Natural killer cell (primary cell): ENCODE measurements at regions not wholly inside any gene's neighbourhood (a gene's known extent, or its start where the extent isn't known, plus 50 kb on each side); places are given as distances from the start of the nearest gene placed in this dataset.
"Not testable (repeated sequence)": the region's sequence is repeated elsewhere in the genome, so short reads cannot be mapped to it uniquely, and the experiment has no call there.

Source experiments
- ATAC-seq, 3 donors: fragments of 150-1000 bp in 2 of 3; fragments of 200-7000 bp in 1 of 3; cut with Tn5 transposase; 1 replicate in 1 of 3; 2 replicates in 2 of 3; pipeline ENCODE4 v1.10.0; 2021; ENCODE audit warnings: mild to moderate bottlenecking in 2 of 3, moderate library complexity in 2 of 3
- DNase-seq, 2 donors: peaks; one replicate each; pipeline versions ENCODE4 v3.0.0 to v3.0.0-alpha.2; 2013 to 2021; ENCODE audit warnings: mixed read lengths in 1 of 2
- H3K27ac ChIP-seq: one replicate; pipeline ENCODE4 v1.5.1; 2013; ENCODE audit warnings: mild to moderate bottlenecking, low read length
- H3K27me3 ChIP-seq: one replicate; pipeline ENCODE4 v1.6.1; 2013; ENCODE audit warnings: low read length; ENCODE audit not compliant: control insufficient read depth, insufficient read depth
- H3K36me3 ChIP-seq: one replicate; pipeline ENCODE4 v1.6.1; 2013; ENCODE audit warnings: low read length; ENCODE audit not compliant: control insufficient read depth, insufficient read depth
- H3K4me1 ChIP-seq: one replicate; pipeline ENCODE4 v1.6.1; 2013; ENCODE audit warnings: low read length; ENCODE audit not compliant: control insufficient read depth, insufficient read depth
- H3K4me3 ChIP-seq: one replicate; pipeline ENCODE4 v1.5.1; 2013; ENCODE audit warnings: low read length
- H3K9me3 ChIP-seq: one replicate; pipeline ENCODE4 v1.6.1; 2013; ENCODE audit warnings: low read length; ENCODE audit not compliant: control insufficient read depth, insufficient read depth
- H3K27ac Mint-ChIP-seq, 2 donors: one replicate each; pipeline ENCODE4 v1.8.0; 2022; ENCODE audit warnings: mild to moderate bottlenecking in 2 of 2, mixed read lengths in 2 of 2, moderate library complexity in 1 of 2
- H3K27me3 Mint-ChIP-seq, 2 donors: one replicate each; pipeline ENCODE4 v1.8.0; 2022; ENCODE audit warnings: low read depth in 2 of 2, mixed read lengths in 2 of 2
- H3K36me3 Mint-ChIP-seq: one replicate; pipeline ENCODE4 v1.8.0; 2022; ENCODE audit warnings: mixed read lengths
- H3K4me1 Mint-ChIP-seq, 2 donors: one replicate each; pipeline ENCODE4 v1.8.0; 2022; ENCODE audit warnings: mixed read lengths in 2 of 2
- H3K4me3 Mint-ChIP-seq: one replicate; pipeline ENCODE4 v1.8.0; 2022; ENCODE audit warnings: mild to moderate bottlenecking, moderate library complexity, mixed read lengths
- H3K9me3 Mint-ChIP-seq, 2 donors: one replicate each; pipeline ENCODE4 v1.8.0; 2022; ENCODE audit warnings: mixed read lengths in 2 of 2
- CTCF ChIP-seq: fragments of 200-600 bp; IDR thresholded peaks from one replicate; pipeline ENCODE4 v1.8.0; 2022; ENCODE audit warnings: antibody characterized with exemption
- whole genome bisulfite sequencing: methylation state at CpG from one replicate; pipeline ENCODE4 v1.1.7; 2013; ENCODE audit warnings: missing lambda C conversion rate; ENCODE audit not compliant: insufficient coverage; 5-methylcytosine and 5-hydroxymethylcytosine counted together
- intact Hi-C: fragments of 100-400 bp; cut with micrococcal nuclease; formaldehyde crosslinking; loops from one replicate; pipeline ENCODE4 v1.14.2; 2022

DNA sequence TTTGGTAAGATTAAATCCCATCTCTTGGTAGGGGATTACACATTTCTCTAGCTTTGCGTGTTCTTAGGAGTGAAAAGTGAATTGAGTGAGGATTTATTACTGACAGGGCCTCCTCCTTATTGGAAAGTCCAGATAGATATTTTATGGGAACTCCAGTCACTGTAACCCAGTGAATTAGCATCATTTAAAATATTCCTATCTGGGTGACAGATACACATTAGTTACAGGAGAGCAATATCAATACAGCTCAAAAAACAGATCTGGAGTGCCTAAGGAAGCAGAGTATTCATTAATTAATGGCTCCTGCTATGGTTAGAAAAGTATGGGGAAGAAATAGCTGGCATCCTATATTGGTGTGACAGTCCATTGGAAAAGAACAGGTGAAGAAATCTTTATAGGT lies 248.2 kb downstream of the SLITRK6 start:
- no peak overlapping the region for H3K27ac ChIP-seq
- no peak for TF ChIP-seq CTCF
- no peak overlapping the region for H3K4me3 Mint-ChIP-seq
- WGBS = 100% methylated on average over 1 of the region's 1 CpG
- H3K4me1 ChIP-seq = no peaks in the 10 kb centered on the region
- H3K36me3 Mint-ChIP-seq = no peaks in the 10 kb centered on the region
- H3K27me3 ChIP-seq = no peaks in the 10 kb centered on the region
- no peak for ATAC-seq
- H3K9me3 Mint-ChIP-seq = peaks cover 9 to 11% of the 10 kb centered on the region in 2 donors
- H3K9me3 ChIP-seq = peaks cover 4% of the 10 kb centered on the region
- no peaks in the 10 kb centered on the region for H3K36me3 ChIP-seq
- intact Hi-C loops = no loop called here
- no peak overlapping the region for H3K4me3 ChIP-seq
- H3K27me3 Mint-ChIP-seq = no peaks in the 10 kb centered on the region
- no peak overlapping the region for H3K27ac Mint-ChIP-seq
- no peak for DNase-seq
- H3K4me1 Mint-ChIP-seq = no peaks in the 10 kb centered on the region

DNA sequence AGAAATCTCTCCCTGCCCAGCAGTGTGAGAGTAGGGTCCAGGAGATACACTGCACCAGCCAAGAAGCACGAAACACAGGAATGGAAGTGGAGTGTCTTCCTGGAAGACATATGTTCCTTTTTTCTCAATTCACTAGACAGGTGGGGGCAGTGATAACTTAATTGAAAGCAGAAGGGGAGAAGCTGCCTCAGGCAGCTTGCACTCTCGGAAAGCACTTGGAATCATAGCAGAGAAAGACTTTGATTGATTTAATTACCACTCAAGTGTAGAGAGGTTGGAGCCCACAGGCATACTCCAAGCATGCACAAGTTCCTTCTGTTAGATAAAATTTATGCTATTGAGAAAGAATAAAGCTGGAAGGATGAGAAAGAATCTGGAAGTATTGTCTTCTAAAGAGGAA lies 249.4 kb downstream of the SLITRK6 start:
- Mint-ChIP-seq H3K9me3 (peaks cover 7 to 13% of the 10 kb centered on the region in 2 donors), H3K36me3 (no peaks in the 10 kb centered on the region), H3K4me1 (no peaks in the 10 kb centered on the region), H3K27me3 (no peaks in the 10 kb centered on the region), H3K27ac (no peak overlapping the region), H3K4me3 (no peak overlapping the region)
- H3K36me3 ChIP-seq = no peaks in the 10 kb centered on the region
- no peak overlapping the region for H3K27ac ChIP-seq
- intact Hi-C loops = no loop called here
- WGBS = 90% methylated on average over 2 of the region's 2 CpGs
- H3K4me3 ChIP-seq = no peak overlapping the region
- H3K4me1 ChIP-seq = no peaks in the 10 kb centered on the region
- peaks cover 4% of the 10 kb centered on the region for H3K9me3 ChIP-seq
- no peaks in the 10 kb centered on the region for H3K27me3 ChIP-seq
- DNase-seq (no peak), ATAC-seq (no peak)
- no peak for TF ChIP-seq CTCF

GRCh38 chr13:85548845-85549244 lies 250.4 kb downstream of the SLITRK6 start:
- H3K4me1 ChIP-seq, H3K36me3 ChIP-seq, DNase-seq, H3K27me3 Mint-ChIP-seq, H3K36me3 Mint-ChIP-seq, H3K4me3 ChIP-seq, H3K27ac ChIP-seq, H3K4me1 Mint-ChIP-seq, H3K4me3 Mint-ChIP-seq, intact Hi-C loops, ATAC-seq, H3K27ac Mint-ChIP-seq, H3K9me3 ChIP-seq, H3K27me3 ChIP-seq: not testable (repeated sequence)
- peaks cover 10 to 14% of the 10 kb centered on the region in 2 donors for H3K9me3 Mint-ChIP-seq

DNA sequence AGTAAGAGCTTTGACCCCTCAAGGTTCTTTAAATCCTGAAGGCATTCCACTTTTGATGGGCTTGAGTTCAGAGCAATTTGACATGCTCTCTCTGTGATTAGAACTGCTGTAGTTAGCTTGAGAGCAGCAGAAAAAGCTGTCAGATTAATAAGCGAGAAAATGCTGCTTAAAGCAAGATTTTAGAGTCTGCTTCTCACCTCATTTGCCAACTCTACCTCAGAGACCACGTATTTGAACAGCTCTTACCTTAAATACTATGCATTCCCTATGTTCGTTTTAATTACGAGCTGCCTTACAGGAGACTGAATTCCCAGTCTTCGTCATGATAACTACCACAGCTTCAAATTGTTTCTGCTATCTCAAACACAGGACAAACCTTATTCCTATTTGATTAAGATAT lies 253.4 kb downstream of the SLITRK6 start:
- Histone ChIP-seq H3K27ac (no peak overlapping the region), H3K27me3 (no peaks in the 10 kb centered on the region), H3K9me3 (peaks cover 4% of the 10 kb centered on the region), H3K36me3 (no peaks in the 10 kb centered on the region), H3K4me3 (no peak overlapping the region), H3K4me1 (no peaks in the 10 kb centered on the region)
- DNase-seq (no peak), ATAC-seq (no peak)
- no peak for TF ChIP-seq CTCF
- no peak overlapping the region for H3K27ac Mint-ChIP-seq
- no peaks in the 10 kb centered on the region for H3K27me3 Mint-ChIP-seq
- 74% methylated on average over 5 of the region's 5 CpGs for WGBS
- H3K4me1 Mint-ChIP-seq = peaks cover 0 to 5% of the 10 kb centered on the region in 2 donors
- no peak overlapping the region for H3K4me3 Mint-ChIP-seq
- H3K36me3 Mint-ChIP-seq = no peaks in the 10 kb centered on the region
- peaks cover 12 to 14% of the 10 kb centered on the region in 2 donors for H3K9me3 Mint-ChIP-seq
- intact Hi-C loops = no loop called here
